ENCODE measurements at regions not wholly inside any gene's neighbourhood (a gene's known extent, or its start where the extent isn't known, plus 50 kb on each side); places are given as distances from the start of the nearest gene placed in this dataset.

- DNase-seq (ENCODE audit: low spot score), result no peak
Measured at GRCh38 chr18:78327643-78328042, 652.0 kb upstream of the SALL3 start.

- no peak for DNase-seq (ENCODE audit: low spot score)
Measured at GRCh38 chr18:78330766-78331165, 648.9 kb upstream of the SALL3 start.

- DNase-seq (ENCODE audit: low spot score), result no peak
Measured at GRCh38 chr18:78352910-78353309, 626.7 kb upstream of the SALL3 start.

- no peak for DNase-seq (ENCODE audit: low spot score)
Measured at GRCh38 chr18:78362198-78362597, 617.4 kb upstream of the SALL3 start.

- DNase-seq (ENCODE audit: low spot score), result no peak
Measured at GRCh38 chr18:78363556-78364387, 615.8 kb upstream of the SALL3 start.

GRCh38 chr18:78364388-78364960, 615.1 kb upstream of the SALL3 start:
- no peak for DNase-seq (ENCODE audit: low spot score)

- DNase-seq (ENCODE audit: low spot score), result no peak
Measured at GRCh38 chr18:78367996-78368395, 611.6 kb upstream of the SALL3 start.

GRCh38 chr18:78368726-78369125, 610.9 kb upstream of the SALL3 start:
- no peak for DNase-seq (ENCODE audit: low spot score)

- DNase-seq (ENCODE audit: low spot score), result no peak
Measured at GRCh38 chr18:78376046-78376445, 603.6 kb upstream of the SALL3 start.

GRCh38 chr18:78378403-78378802, 601.2 kb upstream of the SALL3 start:
- DNase-seq (ENCODE audit: low spot score), result no peak

GRCh38 chr18:78378983-78379382, 600.6 kb upstream of the SALL3 start:
- no peak for DNase-seq (ENCODE audit: low spot score)

GRCh38 chr18:78390348-78390951, 589.2 kb upstream of the SALL3 start:
- DNase-seq (ENCODE audit: low spot score), result no peak

- no peak for DNase-seq (ENCODE audit: low spot score)
Measured at GRCh38 chr18:78390952-78391348, 588.7 kb upstream of the SALL3 start.

- DNase-seq (ENCODE audit: low spot score), result no peak
Measured at GRCh38 chr18:78393086-78393862, 586.3 kb upstream of the SALL3 start.

GRCh38 chr18:78396077-78396476, 583.5 kb upstream of the SALL3 start:
- no peak for DNase-seq (ENCODE audit: low spot score)

- DNase-seq (ENCODE audit: low spot score), result no peak
Measured at GRCh38 chr18:78396756-78397155, 582.9 kb upstream of the SALL3 start.

GRCh38 chr18:78399992-78400503, 579.6 kb upstream of the SALL3 start:
- no peak for DNase-seq (ENCODE audit: low spot score)

GRCh38 chr18:78402440-78402839, 577.2 kb upstream of the SALL3 start:
- no peak for DNase-seq (ENCODE audit: low spot score)

- no peak for DNase-seq (ENCODE audit: low spot score)
Measured at GRCh38 chr18:78402966-78403365, 576.7 kb upstream of the SALL3 start.

- no peak for DNase-seq (ENCODE audit: low spot score)
Measured at GRCh38 chr18:78403371-78403770, 576.2 kb upstream of the SALL3 start.

- no peak for DNase-seq (ENCODE audit: low spot score)
Measured at GRCh38 chr18:78405763-78406162, 573.9 kb upstream of the SALL3 start.

Data from umbilical cord (tissue), 1 donor.